ENCODE measurements at regions not wholly inside any gene's neighbourhood (a gene's known extent, or its start where the extent isn't known, plus 50 kb on each side); places are given as distances from the start of the nearest gene placed in this dataset.
A peak's percentile ranks its signal among the peaks of the same experiment; 100 is the strongest.

DNA sequence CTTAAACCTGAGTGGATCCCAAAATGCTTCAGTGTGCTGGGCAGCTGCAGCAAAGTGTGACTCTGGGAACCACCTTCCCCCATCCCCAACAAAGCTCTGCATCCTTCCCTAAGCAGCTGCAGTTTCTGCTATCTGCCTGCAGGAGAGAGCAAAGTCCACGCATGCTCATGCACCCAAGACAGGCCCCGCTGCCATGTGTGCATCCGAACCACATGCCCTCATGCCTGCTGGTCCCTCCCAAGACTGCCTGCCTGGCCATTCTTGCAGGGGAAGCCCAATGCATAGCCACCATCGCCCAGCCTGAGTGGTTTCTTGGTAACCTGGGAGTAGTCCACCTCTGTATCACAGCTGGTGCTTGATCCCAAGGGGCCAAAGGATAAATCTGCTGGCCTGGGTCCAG is 94.3 kb upstream of the OLIG3 start:
- TF ChIP-seq, protein P1, sequence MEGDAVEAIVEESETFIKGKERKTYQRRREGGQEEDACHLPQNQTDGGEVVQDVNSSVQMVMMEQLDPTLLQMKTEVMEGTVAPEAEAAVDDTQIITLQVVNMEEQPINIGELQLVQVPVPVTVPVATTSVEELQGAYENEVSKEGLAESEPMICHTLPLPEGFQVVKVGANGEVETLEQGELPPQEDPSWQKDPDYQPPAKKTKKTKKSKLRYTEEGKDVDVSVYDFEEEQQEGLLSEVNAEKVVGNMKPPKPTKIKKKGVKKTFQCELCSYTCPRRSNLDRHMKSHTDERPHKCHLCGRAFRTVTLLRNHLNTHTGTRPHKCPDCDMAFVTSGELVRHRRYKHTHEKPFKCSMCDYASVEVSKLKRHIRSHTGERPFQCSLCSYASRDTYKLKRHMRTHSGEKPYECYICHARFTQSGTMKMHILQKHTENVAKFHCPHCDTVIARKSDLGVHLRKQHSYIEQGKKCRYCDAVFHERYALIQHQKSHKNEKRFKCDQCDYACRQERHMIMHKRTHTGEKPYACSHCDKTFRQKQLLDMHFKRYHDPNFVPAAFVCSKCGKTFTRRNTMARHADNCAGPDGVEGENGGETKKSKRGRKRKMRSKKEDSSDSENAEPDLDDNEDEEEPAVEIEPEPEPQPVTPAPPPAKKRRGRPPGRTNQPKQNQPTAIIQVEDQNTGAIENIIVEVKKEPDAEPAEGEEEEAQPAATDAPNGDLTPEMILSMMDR (conservative IDR thresholded peaks at IDR 0.05; ENCODE audit: control insufficient read depth, insufficient read depth, low read depth, low read length), result no peak
- no peak overlapping the region for H3K4me3 ChIP-seq (ENCODE audit: control insufficient read depth, low read depth, low read length)
- no peak for DNase-seq (ENCODE audit: low read depth)

- no peak overlapping the region for H3K4me3 ChIP-seq (ENCODE audit: control insufficient read depth, low read depth, low read length)
- peak; percentile 65 for DNase-seq (ENCODE audit: low read depth)
- TF ChIP-seq, protein P1 (conservative IDR thresholded peaks at IDR 0.05; ENCODE audit: control insufficient read depth, insufficient read depth, low read depth, low read length), result peak; percentile 62
These were observed 95.1 kb upstream of the OLIG3 start for GRCh38 chr6:137589067-137589848.

DNA sequence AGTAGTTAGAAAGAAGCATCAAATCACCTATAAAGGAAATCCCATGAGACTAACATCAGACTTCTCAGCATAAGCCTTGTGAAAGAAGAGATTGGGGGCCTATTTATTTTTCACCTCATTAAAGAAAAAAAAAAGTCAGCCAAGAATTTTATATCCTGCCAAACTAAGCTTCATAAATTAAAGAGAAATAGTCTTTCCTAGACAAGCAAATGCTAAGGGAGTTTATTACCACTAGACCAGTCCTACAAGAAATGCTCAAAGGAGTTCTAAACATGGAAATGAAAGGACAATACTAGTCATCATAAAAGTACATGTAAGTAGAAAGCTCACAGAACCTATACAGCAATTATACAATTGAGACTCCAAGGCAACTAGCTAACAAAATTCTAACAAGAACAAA is 96.5 kb upstream of the OLIG3 start:
- TF ChIP-seq, protein P1 (conservative IDR thresholded peaks at IDR 0.05; ENCODE audit: control insufficient read depth, insufficient read depth, low read depth, low read length), result no peak
- H3K4me3 ChIP-seq (ENCODE audit: control insufficient read depth, low read depth, low read length), result no peak overlapping the region
- no peak for DNase-seq (ENCODE audit: low read depth)

GRCh38 chr6:137601471-137601870 is 107.3 kb upstream of the OLIG3 start:
- TF ChIP-seq, protein P1 (conservative IDR thresholded peaks at IDR 0.05; ENCODE audit: control insufficient read depth, insufficient read depth, low read depth, low read length), result no peak
- H3K4me3 ChIP-seq (ENCODE audit: control insufficient read depth, low read depth, low read length), result no peak overlapping the region
- no peak for DNase-seq (ENCODE audit: low read depth)

GRCh38 chr6:137602313-137603197 is 108.4 kb upstream of the OLIG3 start:
- TF ChIP-seq, protein P1 (conservative IDR thresholded peaks at IDR 0.05; ENCODE audit: control insufficient read depth, insufficient read depth, low read depth, low read length), result no peak
- no peak for DNase-seq (ENCODE audit: low read depth)
- H3K4me3 ChIP-seq (ENCODE audit: control insufficient read depth, low read depth, low read length), result no peak overlapping the region

- DNase-seq (ENCODE audit: low read depth), result no peak
- no peak overlapping the region for H3K4me3 ChIP-seq (ENCODE audit: control insufficient read depth, low read depth, low read length)
- TF ChIP-seq, protein P1 (conservative IDR thresholded peaks at IDR 0.05; ENCODE audit: control insufficient read depth, insufficient read depth, low read depth, low read length), result no peak
These were observed 116.5 kb upstream of the OLIG3 start for GRCh38 chr6:137610702-137611101.

Data from fibroblast of mammary gland (primary cell).